ENCODE measurements at regions not wholly inside any gene's neighbourhood (a gene's known extent, or its start where the extent isn't known, plus 50 kb on each side); places are given as distances from the start of the nearest gene placed in this dataset.

DNA sequence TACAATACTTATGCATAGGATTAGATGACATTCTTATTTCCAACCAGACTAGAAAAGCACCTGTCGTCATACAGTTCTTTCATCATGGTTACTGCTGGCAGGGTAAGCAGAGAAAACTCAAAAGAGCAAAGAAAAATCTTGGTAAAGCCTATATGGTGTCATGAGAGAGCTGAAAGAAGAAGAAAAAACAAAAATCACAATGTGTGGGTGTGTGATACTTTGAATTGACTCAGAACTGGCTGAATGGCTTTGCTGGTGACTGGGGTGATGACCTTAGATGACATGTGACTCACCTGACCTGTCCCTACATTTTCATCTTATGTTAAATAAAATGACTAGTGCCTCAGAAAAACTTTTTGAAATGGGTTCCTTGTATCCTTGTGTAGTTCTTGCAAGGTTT, 278.1 kb upstream of the LMO3 start:
- Mint-ChIP-seq H3K27ac (no peak overlapping the region), H3K36me3 (ENCODE audit: insufficient read depth) (peaks cover 1% of the 10 kb centered on the region), H3K9me3 (ENCODE audit: low read depth) (peaks cover 7% of the 10 kb centered on the region), H3K4me3 (ENCODE audit: low read depth) (no peak overlapping the region), H3K27me3 (peaks cover 5% of the 10 kb centered on the region), H3K4me1 (ENCODE audit: low read depth) (peaks cover 40% of the 10 kb centered on the region)
- DNase-seq (ENCODE audit: low spot score, unreplicated experiment): no peak
- TF ChIP-seq, protein P1, sequence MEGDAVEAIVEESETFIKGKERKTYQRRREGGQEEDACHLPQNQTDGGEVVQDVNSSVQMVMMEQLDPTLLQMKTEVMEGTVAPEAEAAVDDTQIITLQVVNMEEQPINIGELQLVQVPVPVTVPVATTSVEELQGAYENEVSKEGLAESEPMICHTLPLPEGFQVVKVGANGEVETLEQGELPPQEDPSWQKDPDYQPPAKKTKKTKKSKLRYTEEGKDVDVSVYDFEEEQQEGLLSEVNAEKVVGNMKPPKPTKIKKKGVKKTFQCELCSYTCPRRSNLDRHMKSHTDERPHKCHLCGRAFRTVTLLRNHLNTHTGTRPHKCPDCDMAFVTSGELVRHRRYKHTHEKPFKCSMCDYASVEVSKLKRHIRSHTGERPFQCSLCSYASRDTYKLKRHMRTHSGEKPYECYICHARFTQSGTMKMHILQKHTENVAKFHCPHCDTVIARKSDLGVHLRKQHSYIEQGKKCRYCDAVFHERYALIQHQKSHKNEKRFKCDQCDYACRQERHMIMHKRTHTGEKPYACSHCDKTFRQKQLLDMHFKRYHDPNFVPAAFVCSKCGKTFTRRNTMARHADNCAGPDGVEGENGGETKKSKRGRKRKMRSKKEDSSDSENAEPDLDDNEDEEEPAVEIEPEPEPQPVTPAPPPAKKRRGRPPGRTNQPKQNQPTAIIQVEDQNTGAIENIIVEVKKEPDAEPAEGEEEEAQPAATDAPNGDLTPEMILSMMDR (IDR thresholded peaks at IDR 0.05; ENCODE audit: unreplicated experiment): no peak

DNA sequence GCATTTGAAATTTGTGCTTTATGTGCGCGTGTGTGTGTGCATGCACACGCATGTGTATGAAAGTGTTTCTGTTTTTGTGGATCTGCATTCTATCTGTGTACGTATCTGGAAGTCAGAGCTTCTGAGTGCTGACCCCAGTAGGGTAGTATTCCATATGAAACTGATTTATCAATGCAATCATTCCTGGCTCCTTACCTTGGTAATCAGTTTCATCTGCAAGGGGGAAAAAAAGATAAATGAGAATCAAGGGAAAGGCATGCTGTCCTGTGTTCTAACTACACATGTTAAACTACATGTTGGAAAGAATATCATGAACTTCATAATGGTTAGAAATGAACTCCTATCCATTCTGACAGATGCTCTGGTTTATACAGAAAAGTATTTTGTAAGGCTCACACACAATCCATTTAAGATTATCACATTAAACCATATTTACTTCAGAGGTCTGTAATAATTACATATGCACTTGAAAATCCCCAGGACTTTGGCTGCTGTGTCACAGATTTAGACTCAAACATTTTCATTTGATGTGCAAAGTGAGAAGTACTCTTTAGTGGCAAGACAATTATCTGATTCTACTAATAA, 276.1 kb upstream of the LMO3 start:
- no peak for DNase-seq (ENCODE audit: low spot score, unreplicated experiment)
- Mint-ChIP-seq H3K9me3 (ENCODE audit: low read depth) (no peaks in the 10 kb centered on the region), H3K27ac (no peak overlapping the region), H3K4me1 (ENCODE audit: low read depth) (peaks cover 35% of the 10 kb centered on the region), H3K36me3 (ENCODE audit: insufficient read depth) (no peaks in the 10 kb centered on the region), H3K27me3 (peaks cover 5% of the 10 kb centered on the region), H3K4me3 (ENCODE audit: low read depth) (no peak overlapping the region)
- TF ChIP-seq, protein P1 (IDR thresholded peaks at IDR 0.05; ENCODE audit: unreplicated experiment): no peak

DNA sequence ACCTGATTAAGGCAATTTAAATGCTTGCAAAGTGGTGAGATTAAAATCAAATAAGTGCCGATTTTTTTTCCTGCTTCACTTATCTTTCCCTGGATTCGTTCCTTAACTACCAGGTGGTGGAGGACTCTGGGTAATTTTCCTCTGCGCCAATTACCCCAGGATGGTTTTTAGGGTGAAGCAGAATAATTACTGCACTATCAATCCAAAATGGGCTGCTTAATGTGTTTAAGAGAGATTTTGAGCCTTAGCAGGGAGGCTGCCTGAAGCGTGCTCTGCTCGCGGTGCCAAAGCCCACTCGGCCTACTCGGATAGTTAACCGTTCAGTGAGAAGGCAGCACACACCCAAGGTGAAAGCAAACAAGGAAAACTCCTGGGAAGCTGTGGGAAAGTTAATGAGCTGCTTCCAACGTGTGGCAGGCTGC, 274.9 kb upstream of the LMO3 start:
- Mint-ChIP-seq H3K27me3 (peaks cover 5% of the 10 kb centered on the region), H3K4me3 (ENCODE audit: low read depth) (peak overlapping the region; percentile 64), H3K4me1 (ENCODE audit: low read depth) (peaks cover 37% of the 10 kb centered on the region), H3K27ac (peak overlapping the region; percentile 50), H3K9me3 (ENCODE audit: low read depth) (no peaks in the 10 kb centered on the region), H3K36me3 (ENCODE audit: insufficient read depth) (no peaks in the 10 kb centered on the region)
- TF ChIP-seq, protein P1 (IDR thresholded peaks at IDR 0.05; ENCODE audit: unreplicated experiment): no peak
- DNase-seq (ENCODE audit: low spot score, unreplicated experiment): peak; percentile 34

DNA sequence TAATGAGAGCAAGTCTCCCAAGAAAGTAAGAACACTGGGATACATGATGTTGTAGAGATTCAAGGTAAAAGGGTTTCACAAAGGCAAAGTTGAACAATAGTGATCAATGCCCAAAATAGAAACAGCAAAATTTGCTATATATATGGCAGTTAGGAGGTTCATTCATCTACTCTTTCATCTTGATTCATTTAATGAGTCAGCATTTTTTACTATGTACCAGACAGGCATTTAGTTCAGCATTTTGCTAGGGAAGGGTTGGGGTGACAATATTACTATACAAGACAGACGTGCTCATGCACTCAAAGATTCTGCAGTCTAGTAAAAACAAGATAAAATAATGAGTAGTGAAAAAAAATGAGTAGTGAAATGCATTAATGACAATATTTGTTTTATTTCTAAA, 264.9 kb upstream of the LMO3 start:
- DNase-seq (ENCODE audit: low spot score, unreplicated experiment): no peak
- TF ChIP-seq, protein P1 (IDR thresholded peaks at IDR 0.05; ENCODE audit: unreplicated experiment): no peak
- Mint-ChIP-seq H3K4me3 (ENCODE audit: low read depth) (no peak overlapping the region), H3K9me3 (ENCODE audit: low read depth) (peaks cover 4% of the 10 kb centered on the region), H3K27me3 (no peaks in the 10 kb centered on the region), H3K36me3 (ENCODE audit: insufficient read depth) (no peaks in the 10 kb centered on the region), H3K4me1 (ENCODE audit: low read depth) (no peaks in the 10 kb centered on the region), H3K27ac (no peak overlapping the region)

DNA sequence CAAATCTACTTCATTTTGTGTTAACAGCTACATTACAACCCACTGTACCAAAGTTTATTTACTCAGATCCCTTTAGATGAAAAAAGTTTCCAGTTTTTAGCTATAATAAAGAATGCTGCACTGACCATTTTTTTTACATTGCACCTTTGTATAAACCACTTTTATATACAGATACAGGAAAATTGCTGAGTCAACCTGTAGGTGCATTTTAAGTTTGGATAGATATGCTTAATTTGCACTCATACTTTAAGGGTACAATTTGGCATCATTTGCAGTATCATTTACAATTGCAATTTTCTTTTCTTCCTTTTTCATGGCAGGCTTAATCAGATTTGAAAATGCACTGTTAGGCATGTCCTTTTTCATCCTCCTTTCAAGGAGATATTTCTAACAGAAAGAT, 257.8 kb upstream of the LMO3 start:
- Mint-ChIP-seq H3K9me3 (ENCODE audit: low read depth) (no peaks in the 10 kb centered on the region), H3K4me1 (ENCODE audit: low read depth) (peaks cover 3% of the 10 kb centered on the region), H3K36me3 (ENCODE audit: insufficient read depth) (no peaks in the 10 kb centered on the region), H3K27me3 (no peaks in the 10 kb centered on the region), H3K27ac (no peak overlapping the region), H3K4me3 (ENCODE audit: low read depth) (no peak overlapping the region)
- no peak for DNase-seq (ENCODE audit: low spot score, unreplicated experiment)
- TF ChIP-seq, protein P1 (IDR thresholded peaks at IDR 0.05; ENCODE audit: unreplicated experiment): no peak

All from progenitor cell of endocrine pancreas (in vitro differentiated cells).